Activated naive CD4-positive, alpha-beta T cell treated with anti-CD3 and anti-CD28 coated beads, Interleukin-2, amount 50 U/mL, for 72 hours (primary cell): ENCODE measurements at regions not wholly inside any gene's neighbourhood (a gene's known extent, or its start where the extent isn't known, plus 50 kb on each side); places are given as distances from the start of the nearest gene placed in this dataset.
A peak's percentile ranks its signal among the peaks of the same experiment; 100 is the strongest.

Experiments used
- ATAC-seq, 2 donors: fragments of 150-1000 bp; cut with Tn5 transposase; 2 replicates each; pipeline ENCODE4 v1.10.0; 2021; ENCODE audit warnings: mild to moderate bottlenecking in 2 of 2, moderate library complexity in 2 of 2
- DNase-seq, 2 donors: peaks; one replicate each; pipeline ENCODE4 v3.0.0; 2021 to 2022; ENCODE audit warnings: low spot score in 2 of 2
- H3K27ac Mint-ChIP-seq, 2 donors: one replicate each; pipeline ENCODE4 v1.8.0; 2022; ENCODE audit warnings: mild to moderate bottlenecking in 2 of 2, mixed read lengths in 2 of 2
- H3K36me3 Mint-ChIP-seq, 2 donors: one replicate each; pipeline ENCODE4 v1.8.0; 2022; ENCODE audit warnings: mixed read lengths in 2 of 2
- H3K9me3 Mint-ChIP-seq, 2 donors: one replicate each; pipeline ENCODE4 v1.8.0; 2022; ENCODE audit warnings: mixed read lengths in 2 of 2

GRCh38 chr12:103077108-103077773 lies 119.8 kb downstream of the ASCL1 start:
- DNase-seq (no peak), ATAC-seq (no peak)
- H3K9me3 Mint-ChIP-seq: peaks cover 4 to 14% of the 10 kb centered on the region in 2 donors
- no peaks in the 10 kb centered on the region for H3K36me3 Mint-ChIP-seq
- no peak overlapping the region for H3K27ac Mint-ChIP-seq

- H3K9me3 Mint-ChIP-seq: peaks cover 4 to 14% of the 10 kb centered on the region in 2 donors
- H3K36me3 Mint-ChIP-seq: no peaks in the 10 kb centered on the region
- ATAC-seq (no peak), DNase-seq (no peak)
- H3K27ac Mint-ChIP-seq: no peak overlapping the region
Measured at GRCh38 chr12:103085541-103085940, 128.1 kb downstream of the ASCL1 start.

DNA sequence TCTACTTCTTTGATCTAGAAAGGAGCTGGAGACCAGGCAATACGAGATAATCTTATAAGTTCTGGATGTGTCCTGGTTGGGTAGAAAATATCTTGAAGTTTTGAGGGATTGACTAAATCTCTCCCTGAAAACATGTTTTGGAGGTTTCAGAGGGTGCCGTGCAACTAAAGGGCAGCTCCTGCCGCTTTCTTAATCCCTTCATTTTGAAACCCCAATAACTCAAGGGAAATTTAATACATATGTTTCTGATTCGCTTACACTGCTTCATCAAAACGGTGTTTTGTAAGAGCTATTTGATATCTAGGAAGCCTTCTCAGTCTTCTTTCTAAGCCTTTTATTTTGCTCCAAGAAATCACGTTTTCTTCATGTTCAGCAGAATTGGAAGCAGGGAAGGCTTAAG lies 129.0 kb downstream of the ASCL1 start:
- H3K36me3 Mint-ChIP-seq: no peaks in the 10 kb centered on the region
- no peak for ATAC-seq
- peaks cover 0 to 9% of the 10 kb centered on the region in 2 donors for H3K9me3 Mint-ChIP-seq
- DNase-seq: no peak
- H3K27ac Mint-ChIP-seq: no peak overlapping the region

DNA sequence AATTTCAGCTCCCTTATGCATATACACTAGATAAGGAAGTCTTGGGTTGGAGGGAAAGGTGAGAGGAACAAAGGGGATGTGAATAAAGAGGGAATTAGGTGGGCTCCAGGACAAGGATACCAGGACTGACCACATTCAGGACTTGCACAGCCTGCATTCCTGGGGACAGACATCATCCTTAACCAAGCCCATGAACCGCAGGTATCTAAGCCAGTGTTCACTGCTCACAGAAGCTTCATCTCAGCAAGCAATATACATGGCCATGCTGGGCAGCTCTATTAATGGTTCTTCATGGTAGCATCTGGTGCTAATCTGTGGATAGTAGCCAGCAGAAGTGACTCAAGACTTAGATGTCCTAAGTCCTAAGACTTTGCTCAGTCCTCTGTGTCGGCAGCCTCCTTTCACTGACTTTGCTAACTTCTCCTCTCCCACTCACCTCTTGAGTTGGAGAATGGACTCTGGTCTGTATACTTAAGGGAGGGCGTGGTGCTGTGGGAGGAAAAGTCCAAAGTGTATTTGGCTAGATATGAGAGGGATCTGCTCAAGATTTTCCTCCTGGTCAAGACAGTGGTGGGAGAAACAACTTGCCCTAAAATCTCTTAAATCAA lies 136.1 kb downstream of the ASCL1 start:
- Mint-ChIP-seq H3K27ac (no peak overlapping the region), H3K36me3 (no peaks in the 10 kb centered on the region), H3K9me3 (peaks cover 0 to 16% of the 10 kb centered on the region in 2 donors)
- DNase-seq: no peak
- no peak for ATAC-seq

DNA sequence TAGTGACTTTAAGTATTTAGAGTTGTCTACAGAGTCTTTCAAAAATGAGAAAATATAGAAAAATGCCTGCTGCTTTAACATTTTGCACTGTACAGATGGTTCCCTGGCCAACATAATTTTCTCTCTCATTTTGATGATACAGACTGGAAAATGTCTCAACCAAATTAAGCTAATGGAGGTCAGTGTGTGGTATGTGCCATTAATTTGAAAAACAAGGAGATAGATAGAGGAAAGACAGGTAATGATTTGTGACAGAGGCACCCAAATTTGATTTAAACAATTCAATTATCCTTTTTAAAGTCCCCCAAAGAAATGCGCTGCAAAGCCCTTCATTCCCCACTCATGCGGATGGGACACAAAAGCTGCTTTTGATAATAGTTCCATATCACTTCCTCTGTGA lies 140.0 kb downstream of the ASCL1 start:
- ATAC-seq (no peak), DNase-seq (no peak)
- peaks cover 0 to 25% of the 10 kb centered on the region in 2 donors for H3K9me3 Mint-ChIP-seq
- H3K27ac Mint-ChIP-seq: no peak overlapping the region
- H3K36me3 Mint-ChIP-seq: peaks cover 0 to 7% of the 10 kb centered on the region in 2 donors

DNA sequence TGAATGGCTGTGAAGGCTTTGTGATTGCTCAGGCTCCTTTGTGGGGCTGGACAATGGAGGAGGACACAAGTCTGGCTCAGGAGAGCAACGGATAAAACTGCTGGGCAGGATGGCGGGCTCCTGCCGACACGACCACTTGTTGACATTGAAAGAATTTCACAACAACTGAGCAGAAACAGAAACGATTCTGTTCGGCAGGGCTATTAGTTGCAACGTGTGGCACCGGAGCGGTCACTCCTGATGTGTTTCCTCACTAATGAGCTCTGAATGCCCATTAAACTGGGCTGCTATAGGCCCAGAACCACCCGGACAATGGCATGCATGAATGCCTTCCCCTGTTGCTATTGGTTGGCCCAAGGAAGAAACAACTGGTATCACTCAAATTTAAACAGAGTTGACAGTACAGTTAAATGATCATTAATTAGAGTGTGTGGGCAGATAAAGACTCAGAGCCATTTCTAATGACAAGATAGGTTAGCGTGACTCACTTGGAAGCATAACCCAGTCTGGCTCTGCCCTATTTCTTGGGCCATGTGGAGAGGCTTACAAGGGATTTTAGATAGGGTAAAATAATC lies 142.9 kb downstream of the ASCL1 start:
- H3K9me3 Mint-ChIP-seq: peaks cover 3 to 22% of the 10 kb centered on the region in 2 donors
- DNase-seq (no peak), ATAC-seq (no peak)
- peaks cover 4 to 7% of the 10 kb centered on the region in 2 donors for H3K36me3 Mint-ChIP-seq
- no peak overlapping the region for H3K27ac Mint-ChIP-seq

- Mint-ChIP-seq H3K9me3 (peaks cover 3 to 18% of the 10 kb centered on the region in 2 donors), H3K27ac (peak overlapping the region in 1 of 2 donors; percentile 29), H3K36me3 (peaks cover 4 to 7% of the 10 kb centered on the region in 2 donors)
- DNase-seq (no peak), ATAC-seq (peak; percentile 69 to 95)
Measured at GRCh38 chr12:103102225-103102744, 144.8 kb downstream of the ASCL1 start.

GRCh38 chr12:103105971-103106597 lies 148.6 kb downstream of the ASCL1 start:
- H3K27ac Mint-ChIP-seq: no peak overlapping the region
- peaks cover 0 to 4% of the 10 kb centered on the region in 2 donors for H3K36me3 Mint-ChIP-seq
- peaks cover 3 to 10% of the 10 kb centered on the region in 2 donors for H3K9me3 Mint-ChIP-seq
- ATAC-seq: peak in 1 of 2 donors; percentile 63
- no peak for DNase-seq

DNA sequence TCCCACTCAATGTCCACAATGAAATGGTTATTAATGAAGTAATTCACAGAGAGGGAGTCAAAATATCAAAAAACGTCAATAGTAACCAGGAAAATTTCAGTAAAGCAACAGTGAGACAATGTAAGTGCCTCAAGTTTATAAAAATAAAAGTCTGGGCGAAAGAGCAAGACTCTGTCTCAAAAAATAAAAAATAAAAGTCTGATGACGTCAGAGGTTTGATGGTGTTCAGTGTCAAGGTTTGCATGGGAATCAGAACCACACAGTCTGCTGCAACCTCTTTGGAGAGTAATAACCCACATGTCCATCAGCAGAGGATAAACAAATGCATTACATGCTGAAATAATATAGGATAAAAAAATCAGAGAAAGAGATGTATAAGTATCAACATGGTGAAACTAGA lies 152.4 kb downstream of the ASCL1 start:
- no peaks in the 10 kb centered on the region for H3K36me3 Mint-ChIP-seq
- no peak overlapping the region for H3K27ac Mint-ChIP-seq

GRCh38 chr12:103114296-103115055 lies 157.0 kb downstream of the ASCL1 start:
- Mint-ChIP-seq H3K36me3 (no peaks in the 10 kb centered on the region), H3K27ac (no peak overlapping the region), H3K9me3 (no peaks in the 10 kb centered on the region)
- no peak for DNase-seq
- ATAC-seq: no peak

More for the DNA sequence above, 152.4 kb downstream of the ASCL1 start:
- H3K9me3 Mint-ChIP-seq: no peaks in the 10 kb centered on the region
- ATAC-seq: no peak
- DNase-seq: no peak

DNA sequence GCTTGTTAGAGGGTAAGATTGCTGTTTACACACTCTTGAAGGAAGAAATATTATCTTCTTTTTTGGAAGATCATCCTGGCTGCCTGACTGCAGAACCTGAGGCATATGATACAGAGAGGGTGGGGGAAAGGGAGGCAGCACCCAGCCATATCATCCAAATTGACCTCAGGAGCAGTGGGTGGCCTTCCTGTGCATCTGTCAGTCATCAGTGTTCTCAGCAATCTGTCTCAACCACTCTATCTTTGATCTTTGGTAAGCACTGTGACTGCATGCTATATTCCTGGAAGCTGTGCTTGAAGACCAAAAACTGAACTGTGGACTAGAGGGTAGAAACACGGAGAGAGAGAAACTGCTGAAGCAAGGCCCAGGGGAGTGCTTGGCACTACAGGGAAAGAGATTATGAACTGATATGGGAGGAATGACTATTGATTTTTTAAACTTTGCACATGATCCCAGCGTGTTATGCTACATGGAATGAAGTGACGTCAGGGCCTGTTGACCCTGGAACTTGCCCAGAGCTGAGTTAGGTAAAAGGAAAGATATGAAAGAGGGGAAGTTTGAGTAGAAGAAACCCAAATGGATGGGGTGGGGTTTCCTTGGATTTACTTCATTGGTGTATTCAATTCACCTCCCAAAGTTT lies 171.5 kb downstream of the ASCL1 start:
- Mint-ChIP-seq H3K27ac (no peak overlapping the region), H3K36me3 (peaks cover 9% of the 10 kb centered on the region in 2 donors), H3K9me3 (peaks cover 8 to 9% of the 10 kb centered on the region in 2 donors)
- no peak for ATAC-seq
- no peak for DNase-seq

DNA sequence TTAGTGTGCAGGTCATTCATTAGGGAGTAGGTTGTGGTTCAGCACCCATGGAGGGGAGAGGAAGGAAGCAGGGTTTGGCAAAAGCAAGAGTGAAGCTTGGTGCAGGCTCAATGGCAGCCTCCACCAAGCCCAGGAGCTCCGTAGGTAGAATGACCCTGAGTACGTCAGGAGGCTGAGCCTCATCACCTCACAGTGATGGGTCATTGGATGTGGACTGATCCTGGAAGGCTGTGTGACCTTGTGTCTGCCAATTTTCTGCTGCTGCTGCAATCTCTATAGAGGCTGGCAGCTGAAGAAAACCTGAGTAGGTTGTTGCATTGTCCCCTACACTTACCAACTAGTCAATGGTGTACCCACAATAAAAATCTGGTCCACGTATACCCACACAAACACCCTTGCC lies 173.1 kb downstream of the ASCL1 start:
- Mint-ChIP-seq H3K27ac (no peak overlapping the region), H3K9me3 (peaks cover 13 to 19% of the 10 kb centered on the region in 2 donors), H3K36me3 (peaks cover 10% of the 10 kb centered on the region in 2 donors)
- no peak for ATAC-seq
- no peak for DNase-seq

DNA sequence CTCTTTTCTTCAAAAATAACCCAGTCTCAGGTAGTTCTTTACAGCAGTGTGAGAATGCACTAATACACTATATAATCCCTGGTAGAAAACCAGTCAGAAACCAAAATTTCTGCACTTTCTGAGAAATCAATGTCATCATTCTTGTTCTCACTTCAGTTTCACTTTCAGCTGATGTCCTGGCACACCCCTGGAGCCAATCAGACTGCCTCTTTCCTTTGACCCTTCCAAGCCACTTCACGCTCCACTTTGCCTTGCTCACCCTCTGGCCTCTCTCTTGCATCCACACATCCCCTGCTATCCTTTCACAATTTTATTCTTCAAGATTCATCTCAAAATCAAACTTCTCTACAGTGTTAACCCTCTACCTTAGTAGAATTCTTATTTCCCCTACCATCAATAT lies 181.1 kb downstream of the ASCL1 start:
- ATAC-seq (peak in 1 of 2 donors; percentile 5), DNase-seq (no peak)
- Mint-ChIP-seq H3K36me3 (peaks cover 5 to 6% of the 10 kb centered on the region in 2 donors), H3K27ac (no peak overlapping the region), H3K9me3 (peaks cover 14 to 37% of the 10 kb centered on the region in 2 donors)

- peaks cover 8 to 27% of the 10 kb centered on the region in 2 donors for H3K9me3 Mint-ChIP-seq
- H3K36me3 Mint-ChIP-seq: no peaks in the 10 kb centered on the region
- ATAC-seq (no peak), DNase-seq (no peak)
- H3K27ac Mint-ChIP-seq: no peak overlapping the region
Measured at GRCh38 chr12:103139876-103140275, 182.4 kb downstream of the ASCL1 start.

- Mint-ChIP-seq H3K27ac (no peak overlapping the region), H3K9me3 (peaks cover 6 to 25% of the 10 kb centered on the region in 2 donors), H3K36me3 (no peaks in the 10 kb centered on the region)
- ATAC-seq (no peak), DNase-seq (no peak)
Measured at GRCh38 chr12:103140286-103140685, 182.8 kb downstream of the ASCL1 start.

GRCh38 chr12:103144278-103144677 lies 186.8 kb downstream of the ASCL1 start:
- no peaks in the 10 kb centered on the region for H3K36me3 Mint-ChIP-seq
- H3K9me3 Mint-ChIP-seq: no peaks in the 10 kb centered on the region
- DNase-seq (no peak), ATAC-seq (no peak)
- H3K27ac Mint-ChIP-seq: no peak overlapping the region
